ENCODE measurements at regions not wholly inside any gene's neighbourhood (a gene's known extent, or its start where the extent isn't known, plus 50 kb on each side); places are given as distances from the start of the nearest gene placed in this dataset.

DNA sequence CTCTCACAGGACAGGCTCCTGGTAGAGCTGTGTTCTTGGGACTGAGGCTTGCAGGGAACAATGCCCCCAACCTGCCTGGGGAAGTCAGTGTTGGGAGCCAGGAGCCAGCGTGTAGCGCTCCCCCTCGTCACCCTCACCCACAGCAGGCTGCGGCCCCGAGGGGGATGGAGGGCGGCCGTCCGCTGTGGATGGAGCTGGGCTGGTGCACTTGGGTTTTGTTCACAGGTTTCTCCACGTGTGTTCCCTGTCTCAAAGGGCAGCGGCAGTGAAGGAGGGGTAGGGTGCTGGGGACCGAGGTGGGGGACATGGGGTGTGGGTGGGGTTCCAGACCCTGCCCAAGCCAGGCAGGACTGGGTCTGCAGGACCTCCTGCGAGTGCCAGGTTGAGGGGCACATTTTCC lies 69.1 kb downstream of the RGS12 start:
- Histone ChIP-seq H3K27me3 (no peaks in the 10 kb centered on the region), H3K4me3 (no peak overlapping the region), H3K36me3 (no peaks in the 10 kb centered on the region), H3K4me1 (peaks cover 0 to 3% (median 0%) of the 10 kb centered on the region in 4 donors), H3K9me3 (no peaks in the 10 kb centered on the region), H3K27ac (no peak overlapping the region)
- intact Hi-C loops (cut with DNase I; ENCODE audit: low total_unique reads) = no loop called here
- peak in 1 of 2 donors; percentile 11 for DNase-seq
- WGBS, 5 donors = 92 to 98% (median 93%) methylated on average over 12 of the region's 12 CpGs
- TF ChIP-seq POLR2AphosphoS5 (IDR thresholded peaks at IDR 0.05) (no peak), EP300 (IDR thresholded peaks at IDR 0.05) (no peak)

- intact Hi-C loops (cut with DNase I; ENCODE audit: low total_unique reads) = no loop called here
- no peak overlapping the region for H3K27ac ChIP-seq
- H3K36me3 ChIP-seq = no peaks in the 10 kb centered on the region
- no peak for DNase-seq
- no peak overlapping the region for H3K4me3 ChIP-seq
- WGBS, 5 donors = 94 to 97% (median 95%) methylated on average over 19 of the region's 19 CpGs
- H3K9me3 ChIP-seq = no peaks in the 10 kb centered on the region
- H3K4me1 ChIP-seq = peaks cover 0 to 3% (median 0%) of the 10 kb centered on the region in 4 donors
- no peaks in the 10 kb centered on the region for H3K27me3 ChIP-seq
- TF ChIP-seq POLR2A (IDR thresholded peaks at IDR 0.05) (no peak), CTCF (IDR thresholded peaks at IDR 0.05) (no peak)
Observed at GRCh38 chr4:3362431-3363287, 69.8 kb downstream of the RGS12 start.

GRCh38 chr4:3363411-3364141 lies 70.8 kb downstream of the RGS12 start:
- DNase-seq = no peak
- no peaks in the 10 kb centered on the region for H3K36me3 ChIP-seq
- H3K4me1 ChIP-seq = peaks cover 0 to 2% (median under 1%) of the 10 kb centered on the region in 4 donors
- WGBS, 5 donors = 86 to 94% (median 88%) methylated on average over 27 to 30 of the region's 30 CpGs
- H3K9me3 ChIP-seq = no peaks in the 10 kb centered on the region
- no peak overlapping the region for H3K27ac ChIP-seq
- intact Hi-C loops (cut with DNase I; ENCODE audit: low total_unique reads) = no loop called here
- no peak overlapping the region for H3K4me3 ChIP-seq
- no peak for TF ChIP-seq POLR2A (IDR thresholded peaks at IDR 0.05)
- TF ChIP-seq POLR2AphosphoS5 (IDR thresholded peaks at IDR 0.05) = no peak
- TF ChIP-seq CTCF (IDR thresholded peaks at IDR 0.05) = no peak
- TF ChIP-seq EP300 (IDR thresholded peaks at IDR 0.05) = no peak
- no peaks in the 10 kb centered on the region for H3K27me3 ChIP-seq

GRCh38 chr4:3364199-3364598 lies 71.4 kb downstream of the RGS12 start:
- H3K27ac ChIP-seq = no peak overlapping the region
- no peak overlapping the region for H3K4me3 ChIP-seq
- intact Hi-C loops (cut with DNase I; ENCODE audit: low total_unique reads) = no loop called here
- peaks cover 6% of the 10 kb centered on the region in 4 donors for H3K4me1 ChIP-seq
- no peaks in the 10 kb centered on the region for H3K9me3 ChIP-seq
- DNase-seq = no peak
- peaks cover 0 to 5% (median 0%) of the 10 kb centered on the region in 3 donors for H3K27me3 ChIP-seq
- no peaks in the 10 kb centered on the region for H3K36me3 ChIP-seq
- no peak for TF ChIP-seq POLR2AphosphoS5 (IDR thresholded peaks at IDR 0.05)
- no peak for TF ChIP-seq POLR2A (IDR thresholded peaks at IDR 0.05)
- no peak for TF ChIP-seq EP300 (IDR thresholded peaks at IDR 0.05)
- TF ChIP-seq CTCF (IDR thresholded peaks at IDR 0.05) = no peak
- 85 to 90% (median 89%) methylated on average over 15 to 17 of the region's 17 CpGs for WGBS, 5 donors

All from stomach (tissue), 8 donors.